HepG2 (cell line): ENCODE measurements at regions not wholly inside any gene's neighbourhood (a gene's known extent, or its start where the extent isn't known, plus 50 kb on each side); places are given as distances from the start of the nearest gene placed in this dataset.

Source experiments
- ATAC-seq: fragments of 200-7000 bp; cut with Tn5 transposase; 3 replicates; pipeline ENCODE4 v1.9.1; 2020; ENCODE audit warnings: mild to moderate bottlenecking, moderate library complexity
- BruUV-seq: library from RNA; stranded (reverse); fragments of 400-500 nt; replicated peaks from 2 replicates; lab custom pipeline; 2021; lab: Mats Ljungman, UMichigan
- CTCF ChIA-PET: fragments of 300-600 bp; formaldehyde crosslinking; extraction: SDS; loops from one replicate; lab custom pipeline; 2021; ENCODE audit warnings: low total read pairs, inconsistent platforms, low intra/inter-chr PET ratio; lab: Yijun Ruan, JAX
- POLR2A ChIA-PET: fragments of 350-600 bp; sonication (Branson Sonifier 250); formaldehyde crosslinking; loops from one replicate; lab custom pipeline; 2020; ENCODE audit warnings: antibody characterized with exemption, inconsistent platforms; lab: Yijun Ruan, JAX
- DNase-seq: peaks from one replicate; pipeline ENCODE4 v3.0.0-alpha.2; 2015; ENCODE audit warnings: low spot score
- FAIRE-seq: peaks from 3 replicates; lab custom pipeline; 2011; peaks lifted over from hg19 to GRCh38; lab: Jason Lieb, UNC
- H2AFZ ChIP-seq: one replicate; pipeline ENCODE4 v1.6.1; 2011; ENCODE audit warnings: low read length, inconsistent platforms
- H3K27ac ChIP-seq: fragments of 300-600 bp; 3 replicates; pipeline ENCODE4 v1.8.0; 2011; ENCODE audit warnings: mixed run types, mild to moderate bottlenecking, mixed read lengths, low read length, inconsistent platforms; ENCODE audit not compliant: insufficient read depth; ENCODE audit errors: extremely low read length
- H3K27me3 ChIP-seq, 2 experiments: fragments of 200-600 bp in 1 of 2; 2 replicates in 1 of 2; 3 replicates in 1 of 2; pipeline versions ENCODE4 v1.6.0 to v1.8.0; 2011; ENCODE audit warnings: low read length in 2 of 2, mild to moderate bottlenecking in 2 of 2, moderate library complexity in 2 of 2, inconsistent platforms in 1 of 2; ENCODE audit not compliant: insufficient read depth in 2 of 2, control insufficient read depth in 1 of 2
- H3K36me3 ChIP-seq, 2 experiments: fragments of 200-600 bp in 1 of 2; replicated peaks in 1 of 2; 2 replicates in 1 of 2; 3 replicates in 1 of 2; pipeline versions ENCODE4 v1.5.1 to v1.8.0; 2011; ENCODE audit warnings: low read length in 2 of 2, inconsistent platforms in 1 of 2; ENCODE audit not compliant: insufficient read depth in 2 of 2, control insufficient read depth in 1 of 2
- H3K4me1 ChIP-seq: 2 replicates; pipeline ENCODE4 v1.5.1; 2012; ENCODE audit warnings: low read length, inconsistent platforms; ENCODE audit not compliant: insufficient read depth
- H3K4me2 ChIP-seq: 2 replicates; pipeline ENCODE4 v1.6.0; 2011; ENCODE audit warnings: low read depth, low read length, inconsistent platforms
- H3K4me3 ChIP-seq, 3 experiments: fragments of 200-600 bp in 1 of 3; sonication (generic), shearing (Covaris generic) in 1 of 3; replicated peaks in 1 of 3; 2 replicates each; pipeline ENCODE4 v1.5.1; 2011 to 2016; ENCODE audit warnings: low read length in 3 of 3, inconsistent platforms in 2 of 3, low read depth in 2 of 3, mild to moderate bottlenecking in 2 of 3, control low read depth in 1 of 3, mixed read lengths in 1 of 3; ENCODE audit not compliant: insufficient read depth in 1 of 3
- H3K79me2 ChIP-seq: one replicate; pipeline ENCODE4 v1.6.1; 2011; ENCODE audit warnings: low read length, inconsistent platforms; ENCODE audit not compliant: insufficient read depth
- H3K9ac ChIP-seq: 2 replicates; pipeline ENCODE4 v1.6.0; 2011; ENCODE audit warnings: mild to moderate bottlenecking, low read depth, low read length, inconsistent platforms; ENCODE audit not compliant: insufficient read depth
- H3K9me3 ChIP-seq: 2 replicates; pipeline ENCODE4 v1.5.1; 2012; ENCODE audit warnings: mild to moderate bottlenecking, low read length
- H4K20me1 ChIP-seq: 2 replicates; pipeline ENCODE4 v1.6.0; 2011; ENCODE audit warnings: inconsistent platforms, mild to moderate bottlenecking, low read length, moderate library complexity; ENCODE audit not compliant: insufficient read depth
- KDM1A ChIP-seq: IDR thresholded peaks from 2 replicates; pipeline ENCODE4 v1.6.1; 2016; ENCODE audit warnings: missing compliant biosample characterization
- KMT2A ChIP-seq: sonication (generic); formaldehyde crosslinking; IDR thresholded peaks from 2 replicates; pipeline ENCODE4 v1.4.0; 2020; ENCODE audit warnings: missing genetic modification reagents
- MIXL1 ChIP-seq: IDR thresholded peaks from 2 replicates; pipeline ENCODE4 v1.6.1; 2016
- MTA1 ChIP-seq: sonication (generic); formaldehyde crosslinking; IDR thresholded peaks from 2 replicates; pipeline ENCODE4 v1.4.0; 2020; ENCODE audit warnings: missing genetic modification reagents, mild to moderate bottlenecking, borderline replicate concordance
- MXD3 ChIP-seq: IDR thresholded peaks from 2 replicates; pipeline ENCODE4 v1.6.1; 2016; ENCODE audit warnings: mild to moderate bottlenecking, missing biosample characterization, missing genetic modification reagents
- NBN ChIP-seq: fragments of 450-650 bp; conservative IDR thresholded peaks from 2 replicates; pipeline ENCODE4 v1.6.1; 2017
- NFYB ChIP-seq: sonication (generic); formaldehyde crosslinking; IDR thresholded peaks from 2 replicates; pipeline ENCODE4 v1.4.0; 2020; ENCODE audit warnings: missing genetic modification reagents
- NFYC ChIP-seq: IDR thresholded peaks from 2 replicates; pipeline ENCODE4 v1.6.1; 2016; ENCODE audit warnings: missing genetic modification reagents, missing compliant biosample characterization
- PAX8 ChIP-seq: sonication (generic); formaldehyde crosslinking; IDR thresholded peaks from 2 replicates; pipeline ENCODE4 v1.8.0; 2022; ENCODE audit warnings: mild to moderate bottlenecking, missing genetic modification reagents, borderline replicate concordance
- REL ChIP-seq: sonication (generic); formaldehyde crosslinking; conservative IDR thresholded peaks from 2 replicates; pipeline ENCODE4 v1.8.0; 2022; ENCODE audit warnings: mild to moderate bottlenecking, missing genetic modification reagents, moderate library complexity
- RXRB ChIP-seq: IDR thresholded peaks from 2 replicates; pipeline ENCODE4 v1.6.1; 2016; ENCODE audit warnings: borderline replicate concordance, missing genetic modification reagents, missing compliant biosample characterization
- TFE3 ChIP-seq: IDR thresholded peaks from 2 replicates; pipeline ENCODE4 v1.6.1; 2016
- TRAFD1 ChIP-seq: sonication (generic); formaldehyde crosslinking; IDR thresholded peaks from 2 replicates; pipeline ENCODE4 v1.5.1; 2020; ENCODE audit warnings: missing genetic modification reagents, mild to moderate bottlenecking, borderline replicate concordance
- ZBTB25 ChIP-seq: IDR thresholded peaks from 2 replicates; pipeline ENCODE4 v1.6.1; 2018; ENCODE audit warnings: missing genetic modification reagents
- ZNF207 ChIP-seq: fragments of 450-650 bp; IDR thresholded peaks from 2 replicates; pipeline ENCODE4 v1.6.1; 2016; ENCODE audit warnings: antibody characterized with exemption, borderline replicate concordance
- ZSCAN31 ChIP-seq: sonication (generic); formaldehyde crosslinking; IDR thresholded peaks from 2 replicates; pipeline ENCODE4 v1.5.0; 2020; ENCODE audit warnings: low read depth, mild to moderate bottlenecking, missing genetic modification reagents
- WGBS: methylation state at CpG from one replicate; pipeline ENCODE4 v1.1.6; 2017; ENCODE audit warnings: low lambda C conversion rate; 5-methylcytosine and 5-hydroxymethylcytosine counted together
- in situ Hi-C: cut with HindIII; loops from 2 replicates; pipeline ENCODE4 v1.10.0; 2017; ENCODE audit warnings: low pct_unique_long_range_greater_than_20kb; ENCODE audit not compliant: extremely low pct_ligation_motif_present
- intact Hi-C: fragments of 100-400 bp; cut with micrococcal nuclease; formaldehyde crosslinking; loops from one replicate; pipeline ENCODE4 v1.10.0; 2022; ENCODE audit not compliant: unreplicated experiment

- intact Hi-C loops: no loop called here
- Histone ChIP-seq H3K27ac (no peak overlapping the region), H3K9ac (no peak overlapping the region), H3K36me3 (no peaks in the 10 kb centered on the region), H4K20me1 (no peaks in the 10 kb centered on the region), H3K4me1 (0 out of 2 replicates have a peak, but pooled peaks cover 11% of the 10 kb centered on the region), H2AFZ (no peak overlapping the region), H3K27me3 (no peaks in the 10 kb centered on the region), H3K9me3 (no peaks in the 10 kb centered on the region), H3K4me2 (no peak overlapping the region), H3K4me3 (no peak overlapping the region), H3K79me2 (no peaks in the 10 kb centered on the region)
- FAIRE-seq (no peak), DNase-seq (no peak), ATAC-seq (no peak)
- ChIA-PET POLR2A (no interaction called here), CTCF (no interaction called here)
- in situ Hi-C loops: no loop called here
- WGBS: 0% methylated on average over 1 of the region's 1 CpG
- BruUV-seq: no TSS peak
- TF ChIP-seq PAX8 (CRISPR knock-in tag): no peak
- TF ChIP-seq KMT2A (CRISPR knock-in tag): no peak
- no peak for TF ChIP-seq MTA1 (CRISPR knock-in tag)
- TF ChIP-seq REL (CRISPR knock-in tag): no peak
- TF ChIP-seq RXRB (CRISPR knock-in tag): no peak
- TF ChIP-seq ZBTB25 (CRISPR knock-in tag): no peak
- TF ChIP-seq ZNF207: no peak
Observed at GRCh38 chr1:60573121-60573520, 499.6 kb upstream of the C1orf87 start.

GRCh38 chr1:60572378-60572777 is 498.8 kb upstream of the C1orf87 start:
- H3K36me3 ChIP-seq: no peaks in the 10 kb centered on the region
- H3K9ac ChIP-seq: no peak overlapping the region
- no peak overlapping the region for H3K4me2 ChIP-seq
- H2AFZ ChIP-seq: no peak overlapping the region
- no TSS peak for BruUV-seq
- ChIA-PET POLR2A (no interaction called here), CTCF (no interaction called here)
- DNase-seq (no peak), ATAC-seq (no peak), FAIRE-seq (no peak)
- intact Hi-C loops (no loop called here), in situ Hi-C loops (no loop called here)
- no peaks in the 10 kb centered on the region for H3K27me3 ChIP-seq
- WGBS: 42% methylated on average over 4 of the region's 4 CpGs
- H3K4me1 ChIP-seq: 0 out of 2 replicates have a peak, but pooled peaks cover 11% of the 10 kb centered on the region
- no peaks in the 10 kb centered on the region for H3K9me3 ChIP-seq
- H3K4me3 ChIP-seq: no peak overlapping the region
- no peak overlapping the region for H3K27ac ChIP-seq
- H4K20me1 ChIP-seq: no peaks in the 10 kb centered on the region
- no peaks in the 10 kb centered on the region for H3K79me2 ChIP-seq
- no peak for TF ChIP-seq ZSCAN31 (CRISPR knock-in tag)
- TF ChIP-seq MIXL1 (CRISPR knock-in tag): no peak
- no peak for TF ChIP-seq NFYC (CRISPR knock-in tag)
- no peak for TF ChIP-seq KDM1A (CRISPR knock-in tag)
- no peak for TF ChIP-seq NFYB (CRISPR knock-in tag)
- no peak for TF ChIP-seq NBN
- TF ChIP-seq MXD3 (CRISPR knock-in tag): no peak
- no peak for TF ChIP-seq TFE3 (CRISPR knock-in tag)
- no peak for TF ChIP-seq TRAFD1
